PFSK-1 (cell line): ENCODE measurements at regions not wholly inside any gene's neighbourhood (a gene's known extent, or its start where the extent isn't known, plus 50 kb on each side); places are given as distances from the start of the nearest gene placed in this dataset.
A peak's percentile ranks its signal among the peaks of the same experiment; 100 is the strongest.

ENCODE experiments used
- FOXP2 ChIP-seq: optimal IDR thresholded peaks from 2 replicates; pipeline ENCODE3; 2011; ENCODE audit warnings: borderline replicate concordance, control low read depth, inconsistent platforms; ENCODE audit not compliant: insufficient read depth; ENCODE audit errors: extremely low read length, extremely low read depth
- POLR2AphosphoS5 ChIP-seq: IDR thresholded peaks from 2 replicates; pipeline ENCODE4 v1.6.1; 2012; ENCODE audit warnings: low read depth, mild to moderate bottlenecking, control low read depth, low read length, moderate library complexity
- REST ChIP-seq, 2 experiments: IDR thresholded peaks; 2 replicates each; pipeline versions ENCODE4 v1.6.1 to v1.8.0; 2011 to 2012; ENCODE audit warnings: low read depth in 2 of 2, low read length in 2 of 2, control low read depth in 1 of 2, inconsistent platforms in 1 of 2, mild to moderate bottlenecking in 1 of 2, moderate library complexity in 1 of 2; ENCODE audit not compliant: insufficient read depth in 1 of 2
- SIN3A ChIP-seq: IDR thresholded peaks from 2 replicates; pipeline ENCODE4 v1.6.1; 2012; ENCODE audit warnings: mild to moderate bottlenecking, low read length, moderate library complexity, borderline replicate concordance; ENCODE audit not compliant: insufficient read depth
- TAF1 ChIP-seq: IDR thresholded peaks from 2 replicates; pipeline ENCODE4 v1.6.1; 2012; ENCODE audit warnings: low read length, control low read depth, borderline replicate concordance; ENCODE audit not compliant: insufficient read depth

DNA sequence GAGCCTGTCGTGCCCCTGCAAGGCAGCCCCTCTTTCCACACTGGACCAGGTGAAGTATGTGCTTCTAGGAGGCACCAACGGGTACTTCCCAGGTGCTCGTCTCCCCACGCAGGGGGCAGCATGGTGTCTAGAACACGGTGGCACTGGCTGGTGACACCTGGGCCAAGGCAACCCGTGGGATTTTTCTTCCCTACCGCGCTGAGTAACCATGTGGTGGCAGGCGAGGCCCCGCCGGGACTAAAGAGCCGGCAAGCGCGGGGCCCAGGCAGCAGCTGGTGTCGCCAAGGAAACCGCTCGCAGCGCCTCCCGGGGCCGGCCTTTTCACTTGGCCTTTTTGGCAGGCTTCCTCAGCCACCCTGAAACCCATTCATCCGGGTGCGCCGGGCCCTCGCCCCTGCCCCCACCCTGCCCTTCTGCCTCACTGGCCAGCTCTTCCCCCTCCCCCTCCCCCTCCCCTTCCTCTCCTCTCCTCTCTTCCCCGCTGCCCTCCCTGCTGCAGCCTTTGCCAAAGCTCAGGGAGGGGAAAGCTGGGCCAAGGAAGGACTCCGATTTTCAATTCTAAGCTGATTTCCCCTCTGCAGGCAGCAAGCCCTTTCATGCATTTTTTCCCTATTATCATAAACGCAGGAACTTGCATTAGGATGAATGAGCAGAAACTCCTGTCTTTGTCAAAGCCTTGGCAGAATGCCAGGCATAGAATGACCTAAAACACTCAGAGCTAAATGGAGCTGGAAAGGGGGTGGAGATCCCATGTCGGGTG lies 81.2 kb downstream of the IRF2BPL start:
- TF ChIP-seq REST (IDR thresholded peaks at IDR 0.05; ENCODE audit: insufficient read depth in 1 of 2, low read depth in 2 of 2, low read length in 2 of 2), result no peak
- TF ChIP-seq FOXP2, result no peak
- TF ChIP-seq POLR2AphosphoS5, result 0 out of 2 replicates have a peak, but pooled peaks have one; percentile 44

DNA sequence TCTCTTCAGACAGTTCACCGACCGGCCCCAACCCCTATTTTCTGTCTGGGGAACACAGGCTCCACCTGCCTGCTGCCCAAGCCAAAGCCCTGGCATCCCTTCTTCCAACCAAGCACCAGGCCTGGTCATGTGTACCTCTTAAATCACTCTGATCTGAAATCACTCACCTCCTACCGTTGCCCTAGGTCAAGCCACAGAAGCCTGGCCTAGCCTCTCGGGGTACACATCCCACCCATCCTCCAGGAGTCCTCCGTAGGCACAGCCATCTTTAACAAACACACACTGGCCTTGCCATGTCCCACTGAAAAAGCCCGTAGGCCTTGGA lies 81.8 kb downstream of the IRF2BPL start:
- TF ChIP-seq POLR2AphosphoS5 (no peak), SIN3A (no peak), TAF1 (no peak), FOXP2 (no peak), REST (IDR thresholded peaks at IDR 0.05; ENCODE audit: insufficient read depth in 1 of 2, low read depth in 2 of 2, low read length in 2 of 2) (no peak)

DNA sequence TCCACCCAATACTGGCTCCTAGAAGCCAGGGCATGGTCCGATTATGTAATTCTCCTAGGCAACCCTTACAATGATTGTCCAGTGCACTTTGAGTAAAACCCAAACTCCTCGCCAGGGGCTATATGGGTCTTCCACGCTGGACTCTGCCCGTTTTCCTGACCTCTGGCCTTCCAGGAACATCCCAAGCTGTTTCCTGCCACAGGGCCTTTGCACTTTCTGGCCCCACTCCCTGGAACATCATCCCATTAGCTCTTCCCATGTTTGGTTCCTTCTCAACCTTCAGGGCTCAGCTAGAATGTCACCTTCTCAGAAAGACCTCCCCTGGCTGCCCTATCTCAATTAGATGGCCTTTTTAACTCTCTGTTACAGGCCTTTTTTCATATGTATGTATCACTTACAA lies 85.4 kb downstream of the IRF2BPL start:
- TF ChIP-seq SIN3A (no peak), TAF1 (no peak), FOXP2 (no peak), REST (IDR thresholded peaks at IDR 0.05; ENCODE audit: insufficient read depth in 1 of 2, low read depth in 2 of 2, low read length in 2 of 2) (no peak), POLR2AphosphoS5 (no peak)

DNA sequence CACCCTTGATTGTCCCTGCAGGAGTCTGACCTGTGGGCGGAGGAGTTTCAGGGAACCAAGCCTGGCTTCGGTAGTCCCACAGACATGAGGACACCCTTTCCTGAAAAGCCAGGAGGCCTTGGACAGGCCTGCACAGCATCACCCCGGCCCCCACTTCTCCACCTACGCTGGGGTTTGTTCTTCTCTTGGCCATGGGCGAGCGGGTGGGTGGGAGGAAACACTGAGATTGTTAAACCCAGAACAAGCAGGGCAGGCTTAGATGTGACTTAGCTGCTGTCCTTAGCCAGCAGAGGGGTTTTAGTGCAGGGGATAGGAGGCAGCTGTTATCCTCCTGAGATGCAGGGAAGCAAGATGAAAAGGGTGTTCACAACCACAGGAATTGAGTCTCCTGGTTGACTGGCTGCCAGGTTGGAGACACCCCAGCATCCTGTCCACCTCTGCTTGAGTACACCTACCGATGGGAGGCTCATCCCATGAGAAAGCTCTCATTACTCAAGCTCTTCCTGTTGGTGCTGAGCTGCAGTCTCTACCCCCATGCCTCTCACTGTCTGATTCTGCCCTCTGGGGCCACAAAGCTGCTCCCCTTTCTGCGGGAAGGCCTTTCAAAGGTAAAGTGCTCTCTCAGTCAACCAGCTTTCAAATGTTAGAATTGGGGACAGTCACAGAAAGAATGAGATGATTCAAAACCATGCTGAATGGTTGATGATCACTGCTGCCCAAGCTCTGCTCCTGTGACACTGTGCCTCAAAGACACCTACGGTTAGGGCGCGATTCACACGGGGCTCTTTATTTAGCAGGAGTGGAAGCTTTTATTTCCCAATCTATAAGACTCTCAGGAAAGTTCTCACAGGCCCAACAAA lies 86.3 kb downstream of the IRF2BPL start:
- TF ChIP-seq POLR2AphosphoS5, result no peak
- TF ChIP-seq REST (IDR thresholded peaks at IDR 0.05; ENCODE audit: insufficient read depth in 1 of 2, low read depth in 2 of 2, low read length in 2 of 2), result no peak
- TF ChIP-seq FOXP2, result no peak
- TF ChIP-seq TAF1, result no peak
- TF ChIP-seq SIN3A, result no peak

DNA sequence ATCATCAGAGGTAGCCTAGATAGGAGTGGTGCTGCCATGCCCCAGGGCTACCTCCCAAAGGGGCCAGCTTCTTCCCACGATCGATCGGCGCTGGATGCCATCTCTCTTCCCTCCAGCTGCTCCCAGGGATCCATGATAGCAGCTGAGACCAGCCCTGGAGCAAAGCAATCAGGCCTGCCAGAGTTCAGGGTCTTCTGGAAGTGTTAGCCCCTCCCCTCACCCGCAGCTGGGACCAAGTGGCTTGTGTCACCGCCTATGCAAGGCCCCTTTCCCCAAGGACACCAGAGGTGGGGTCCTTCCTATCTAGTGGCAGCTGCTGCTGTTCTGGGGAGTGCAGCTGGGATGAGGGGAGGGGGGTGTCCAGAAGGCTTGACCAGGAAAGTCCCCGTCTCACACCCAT lies 87.0 kb downstream of the IRF2BPL start:
- TF ChIP-seq TAF1, result no peak
